Gastroesophageal sphincter (tissue), 4 donors: ENCODE measurements at regions not wholly inside any gene's neighbourhood (a gene's known extent, or its start where the extent isn't known, plus 50 kb on each side); places are given as distances from the start of the nearest gene placed in this dataset.
"Not testable (repeated sequence)": the region's sequence is repeated elsewhere in the genome, so short reads cannot be mapped to it uniquely, and the experiment has no call there.

Experiments
- ATAC-seq: fragments of 150-250 bp; one replicate; pipeline ENCODE4 v1.9.1; 2016; ENCODE audit warnings: mild to moderate bottlenecking, moderate library complexity
- H3K27ac ChIP-seq, 4 donors: fragments of 200-600 bp; sonication (generic) in 3 of 4; 1 replicate in 3 of 4; 2 replicates in 1 of 4; pipeline ENCODE4 v1.5.1; 2016 to 2019
- H3K27me3 ChIP-seq: fragments of 200-600 bp; sonication (generic); one replicate; pipeline ENCODE4 v1.5.1; 2019
- H3K36me3 ChIP-seq, 2 donors: fragments of 200-600 bp; sonication (generic); one replicate each; pipeline ENCODE4 v1.5.1; 2019; ENCODE audit warnings: control low read depth in 1 of 2
- H3K4me1 ChIP-seq, 3 donors: fragments of 200-600 bp; sonication (generic); 1 replicate in 2 of 3; 2 replicates in 1 of 3; pipeline ENCODE4 v1.5.1; 2016 to 2019; ENCODE audit warnings: control low read depth in 2 of 3
- H3K4me3 ChIP-seq, 2 donors: fragments of 200-600 bp; sonication (generic); one replicate each; pipeline ENCODE4 v1.5.1; 2019; ENCODE audit warnings: mild to moderate bottlenecking in 1 of 2, moderate library complexity in 1 of 2
- H3K9me3 ChIP-seq, 3 donors: fragments of 200-600 bp; sonication (generic); one replicate each; pipeline ENCODE4 v1.5.1; 2017 to 2019; ENCODE audit warnings: control low read depth in 2 of 3
- CTCF ChIP-seq, 4 experiments: fragments of 200-600 bp in 2 of 4; fragments of 450-650 bp in 2 of 4; sonication (generic) in 1 of 4; IDR thresholded peaks; one replicate each; pipeline ENCODE4 v1.5.1; 2017 to 2019; ENCODE audit warnings: antibody characterized with exemption in 4 of 4, mild to moderate bottlenecking in 2 of 4, moderate library complexity in 2 of 4
- EP300 ChIP-seq: sonication (generic); formaldehyde crosslinking; IDR thresholded peaks from one replicate; pipeline ENCODE4 v1.6.1; 2017; ENCODE audit warnings: antibody characterized with exemption, mild to moderate bottlenecking
- POLR2A ChIP-seq, 2 donors: fragments of 450-650 bp; IDR thresholded peaks; one replicate each; pipeline ENCODE4 v1.6.1; 2017; ENCODE audit warnings: antibody characterized with exemption in 2 of 2, mild to moderate bottlenecking in 2 of 2, moderate library complexity in 1 of 2
- POLR2AphosphoS5 ChIP-seq: sonication (generic); formaldehyde crosslinking; IDR thresholded peaks from one replicate; pipeline ENCODE4 v1.6.1; 2017; ENCODE audit warnings: antibody characterized with exemption
- WGBS, 2 donors: methylation state at CpG; one replicate each; pipeline ENCODE4 v1.1.5; 2018; ENCODE audit warnings: low coverage in 1 of 2; 5-methylcytosine and 5-hydroxymethylcytosine counted together

GRCh38 chr9:24007185-24007584, 181.1 kb upstream of the ELAVL2 start:
- 88 to 100% methylated on average over 1 of the region's 1 CpG for WGBS, 2 donors
- no peak overlapping the region for H3K27ac ChIP-seq

GRCh38 chr9:23991874-23992273, 165.8 kb upstream of the ELAVL2 start:
- WGBS, 2 donors, result 60 to 100% methylated on average over 1 of the region's 7 CpGs
- not testable (repeated sequence) for H3K27ac ChIP-seq, H3K27me3 ChIP-seq, H3K9me3 ChIP-seq, H3K36me3 ChIP-seq, ATAC-seq, H3K4me3 ChIP-seq, H3K4me1 ChIP-seq

More at GRCh38 chr9:24007185-24007584, 181.1 kb upstream of the ELAVL2 start:
- no peak for TF ChIP-seq CTCF (IDR thresholded peaks at IDR 0.05)
- no peak for TF ChIP-seq POLR2A (IDR thresholded peaks at IDR 0.05)
- no peak for TF ChIP-seq EP300
- TF ChIP-seq POLR2AphosphoS5, result no peak
- no peaks in the 10 kb centered on the region for H3K36me3 ChIP-seq
- no peaks in the 10 kb centered on the region for H3K27me3 ChIP-seq
- H3K9me3 ChIP-seq, result no peaks in the 10 kb centered on the region
- no peak overlapping the region for H3K4me3 ChIP-seq
- H3K4me1 ChIP-seq, result no peaks in the 10 kb centered on the region
- ATAC-seq, result no peak

GRCh38 chr9:23979491-23979890, 153.5 kb upstream of the ELAVL2 start:
- H3K9me3 ChIP-seq, result no peaks in the 10 kb centered on the region
- no peaks in the 10 kb centered on the region for H3K36me3 ChIP-seq
- 78 to 100% methylated on average over 1 of the region's 1 CpG for WGBS, 2 donors
- no peak for TF ChIP-seq EP300
- no peak for TF ChIP-seq POLR2AphosphoS5
- TF ChIP-seq POLR2A (IDR thresholded peaks at IDR 0.05), result no peak
- TF ChIP-seq CTCF (IDR thresholded peaks at IDR 0.05), result no peak
- no peak overlapping the region for H3K27ac ChIP-seq
- no peak for ATAC-seq
- no peaks in the 10 kb centered on the region for H3K27me3 ChIP-seq
- no peaks in the 10 kb centered on the region for H3K4me1 ChIP-seq
- no peak overlapping the region for H3K4me3 ChIP-seq

GRCh38 chr9:23962101-23962500, 136.1 kb upstream of the ELAVL2 start:
- H3K4me3 ChIP-seq, result no peak overlapping the region
- no peaks in the 10 kb centered on the region for H3K27me3 ChIP-seq
- ATAC-seq, result no peak
- no peaks in the 10 kb centered on the region for H3K36me3 ChIP-seq
- H3K4me1 ChIP-seq, result no peaks in the 10 kb centered on the region
- peaks cover 0 to 43% (median 0%) of the 10 kb centered on the region in 3 donors for H3K9me3 ChIP-seq
- H3K27ac ChIP-seq, result no peak overlapping the region
- TF ChIP-seq POLR2A (IDR thresholded peaks at IDR 0.05) (no peak), CTCF (IDR thresholded peaks at IDR 0.05) (no peak), EP300 (no peak), POLR2AphosphoS5 (no peak)
- 89 to 96% methylated on average over 2 of the region's 2 CpGs for WGBS, 2 donors

GRCh38 chr9:23945897-23946296, 119.9 kb upstream of the ELAVL2 start:
- ATAC-seq, result no peak
- peaks cover 0 to 48% (median 0%) of the 10 kb centered on the region in 3 donors for H3K9me3 ChIP-seq
- no peak for TF ChIP-seq POLR2AphosphoS5
- TF ChIP-seq EP300, result no peak
- TF ChIP-seq CTCF (IDR thresholded peaks at IDR 0.05), result no peak
- no peak for TF ChIP-seq POLR2A (IDR thresholded peaks at IDR 0.05)
- H3K4me1 ChIP-seq, result no peaks in the 10 kb centered on the region
- H3K27ac ChIP-seq, result no peak overlapping the region
- no peaks in the 10 kb centered on the region for H3K27me3 ChIP-seq
- H3K4me3 ChIP-seq, result no peak overlapping the region
- 82 to 93% methylated on average over 2 to 3 of the region's 6 CpGs for WGBS, 2 donors
- no peaks in the 10 kb centered on the region for H3K36me3 ChIP-seq
